ENCODE measurements at regions not wholly inside any gene's neighbourhood (a gene's known extent, or its start where the extent isn't known, plus 50 kb on each side); places are given as distances from the start of the nearest gene placed in this dataset.

- no peak overlapping the region for H3K4me2 ChIP-seq (ENCODE audit: low read length)
Measured at GRCh38 chr13:58024103-58024502, 392.6 kb downstream of the PCDH17 start.

GRCh38 chr13:58025821-58026220 is 394.3 kb downstream of the PCDH17 start:
- no peak overlapping the region for H3K27ac ChIP-seq (ENCODE audit: low read depth, low read length)
- TF ChIP-seq CTCF (IDR thresholded peaks at IDR 0.05; ENCODE audit: low read depth, low read length, poor library complexity, severe bottlenecking): no peak
- no peak for TF ChIP-seq EZH2phosphoT487 (IDR thresholded peaks at IDR 0.05; ENCODE audit: borderline replicate concordance, low read length)
- no peaks in the 10 kb centered on the region for H3F3A ChIP-seq (ENCODE audit: control insufficient read depth, insufficient read depth)
- no peaks in the 10 kb centered on the region for H4K20me1 ChIP-seq (ENCODE audit: control insufficient read depth, insufficient read depth, low read depth, low read length)
- no peaks in the 10 kb centered on the region for H3K9me3 ChIP-seq (ENCODE audit: control insufficient read depth, insufficient read depth, low read length)
- H3K79me2 ChIP-seq (ENCODE audit: control insufficient read depth, low read length): no peaks in the 10 kb centered on the region
- H3K4me1 ChIP-seq (ENCODE audit: control insufficient read depth, low read length): no peaks in the 10 kb centered on the region
- H3K36me3 ChIP-seq (ENCODE audit: control insufficient read depth, low read length): no peaks in the 10 kb centered on the region
- no peak overlapping the region for H3K4me2 ChIP-seq (ENCODE audit: low read length)
- no peak overlapping the region for H3K4me3 ChIP-seq (ENCODE audit: low read length)
- no peaks in the 10 kb centered on the region for H3K27me3 ChIP-seq (ENCODE audit: control insufficient read depth, low read length)
- no peaks in the 10 kb centered on the region for H3K9me2 ChIP-seq (replicated peaks; ENCODE audit: control insufficient read depth, low read length)

More at GRCh38 chr13:58024103-58024502, 392.6 kb downstream of the PCDH17 start:
- Histone ChIP-seq H3K4me1 (ENCODE audit: control insufficient read depth, low read length) (no peaks in the 10 kb centered on the region), H3K79me2 (ENCODE audit: control insufficient read depth, low read length) (no peaks in the 10 kb centered on the region), H3K4me3 (ENCODE audit: low read length) (no peak overlapping the region), H3K27ac (ENCODE audit: low read depth, low read length) (no peak overlapping the region), H3K9me3 (ENCODE audit: control insufficient read depth, insufficient read depth, low read length) (no peaks in the 10 kb centered on the region), H3K36me3 (ENCODE audit: control insufficient read depth, low read length) (no peaks in the 10 kb centered on the region), H3F3A (ENCODE audit: control insufficient read depth, insufficient read depth) (no peaks in the 10 kb centered on the region), H4K20me1 (ENCODE audit: control insufficient read depth, insufficient read depth, low read depth, low read length) (no peaks in the 10 kb centered on the region), H3K9me2 (replicated peaks; ENCODE audit: control insufficient read depth, low read length) (no peaks in the 10 kb centered on the region), H3K27me3 (ENCODE audit: control insufficient read depth, low read length) (no peaks in the 10 kb centered on the region)
- TF ChIP-seq CTCF (IDR thresholded peaks at IDR 0.05; ENCODE audit: low read depth, low read length, poor library complexity, severe bottlenecking) (no peak), EZH2phosphoT487 (IDR thresholded peaks at IDR 0.05; ENCODE audit: borderline replicate concordance, low read length) (no peak)

- H3K4me2 ChIP-seq (ENCODE audit: low read length): no peak overlapping the region
- no peaks in the 10 kb centered on the region for H3K79me2 ChIP-seq (ENCODE audit: control insufficient read depth, low read length)
- H3K4me3 ChIP-seq (ENCODE audit: low read length): no peak overlapping the region
- no peaks in the 10 kb centered on the region for H3K9me2 ChIP-seq (replicated peaks; ENCODE audit: control insufficient read depth, low read length)
- no peaks in the 10 kb centered on the region for H3K36me3 ChIP-seq (ENCODE audit: control insufficient read depth, low read length)
- H3K4me1 ChIP-seq (ENCODE audit: control insufficient read depth, low read length): no peaks in the 10 kb centered on the region
- H3K27me3 ChIP-seq (ENCODE audit: control insufficient read depth, low read length): no peaks in the 10 kb centered on the region
- H3K27ac ChIP-seq (ENCODE audit: low read depth, low read length): no peak overlapping the region
- H3K9me3 ChIP-seq (ENCODE audit: control insufficient read depth, insufficient read depth, low read length): no peaks in the 10 kb centered on the region
- no peaks in the 10 kb centered on the region for H4K20me1 ChIP-seq (ENCODE audit: control insufficient read depth, insufficient read depth, low read depth, low read length)
- no peak for TF ChIP-seq EZH2phosphoT487 (IDR thresholded peaks at IDR 0.05; ENCODE audit: borderline replicate concordance, low read length)
- no peak for TF ChIP-seq CTCF (IDR thresholded peaks at IDR 0.05; ENCODE audit: low read depth, low read length, poor library complexity, severe bottlenecking)
- H3F3A ChIP-seq (ENCODE audit: control insufficient read depth, insufficient read depth): no peaks in the 10 kb centered on the region
Measured at GRCh38 chr13:58032676-58033460, 401.3 kb downstream of the PCDH17 start.

All from DOHH2 (cell line).